CD4-positive, alpha-beta T cell treated with Interleukin-21 for 1 hour (primary cell): ENCODE measurements at regions not wholly inside any gene's neighbourhood (a gene's known extent, or its start where the extent isn't known, plus 50 kb on each side); places are given as distances from the start of the nearest gene placed in this dataset.

Experiments used
- DNase-seq: peaks from one replicate; pipeline ENCODE4 v3.0.0-alpha.2; 2020

DNA sequence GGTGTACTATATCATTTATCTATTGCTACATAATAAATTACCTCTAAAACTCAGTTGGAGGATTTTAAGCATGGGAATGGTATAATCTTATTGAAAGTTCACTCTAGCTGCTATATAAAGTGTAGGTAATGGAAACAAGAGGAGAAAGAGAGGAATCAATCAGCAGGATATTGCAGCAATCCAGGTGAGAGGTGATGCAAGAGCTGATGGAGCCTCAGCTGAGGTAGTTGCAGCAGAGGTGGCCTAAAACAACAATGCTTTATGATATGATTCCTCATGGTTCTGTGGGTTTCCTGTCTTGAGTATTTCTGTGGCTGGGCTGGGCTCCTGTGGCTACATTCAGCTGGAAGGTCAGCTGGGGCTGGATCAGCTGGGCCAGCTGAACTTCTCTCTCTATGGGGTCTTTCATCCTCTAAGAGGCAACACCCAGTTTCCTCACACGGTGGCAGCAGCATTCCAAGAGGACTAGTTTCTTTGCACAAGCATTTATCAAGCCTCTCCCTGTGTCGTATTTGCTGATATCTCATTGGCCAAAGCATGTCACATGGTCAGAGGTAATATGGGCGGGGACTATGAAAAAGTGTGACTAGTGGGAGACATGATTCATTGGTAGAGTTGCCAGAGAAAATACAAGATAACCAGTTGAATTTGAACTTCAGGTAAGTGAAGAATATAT, 135.4 kb upstream of the LARGE1 start:
- DNase-seq, result no peak

DNA sequence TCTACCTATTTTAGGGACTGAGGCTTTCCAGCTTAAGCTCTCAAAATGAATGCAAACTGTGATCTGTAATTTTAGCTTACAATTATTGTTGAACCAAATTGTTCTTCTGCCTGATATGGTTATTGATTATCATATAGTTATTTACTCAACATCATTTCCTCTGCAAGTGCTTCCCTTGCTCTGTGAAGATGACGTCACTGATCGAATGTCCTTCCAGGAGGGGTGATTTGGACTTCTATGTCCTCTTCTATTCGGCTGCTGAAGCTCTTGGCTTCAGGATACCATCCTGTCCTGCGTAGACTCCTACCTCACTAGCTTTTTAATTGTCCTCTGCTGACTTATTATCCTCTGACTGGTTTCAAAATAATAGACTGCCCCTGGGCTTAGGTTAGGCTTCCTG, 137.4 kb upstream of the LARGE1 start:
- DNase-seq, result no peak

DNA sequence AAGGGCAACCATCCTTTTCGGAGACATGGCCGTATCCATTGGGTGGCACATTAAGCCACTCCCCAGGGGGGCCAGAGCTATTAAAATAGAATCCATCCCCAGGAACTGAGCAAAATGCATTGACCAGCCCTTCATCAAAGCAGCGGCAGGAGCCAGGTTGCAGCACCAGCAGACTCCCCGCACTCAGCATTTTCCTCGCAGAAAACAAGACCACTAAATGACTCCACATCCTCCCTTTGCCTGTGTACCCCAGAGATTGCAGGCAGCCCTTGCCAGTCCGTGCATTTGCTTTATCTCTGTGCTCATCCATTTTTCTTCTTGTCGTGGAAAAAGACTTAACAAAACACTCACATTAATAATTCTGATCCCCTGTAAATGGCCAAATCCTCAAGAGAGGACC, 144.4 kb upstream of the LARGE1 start:
- DNase-seq, result no peak

DNA sequence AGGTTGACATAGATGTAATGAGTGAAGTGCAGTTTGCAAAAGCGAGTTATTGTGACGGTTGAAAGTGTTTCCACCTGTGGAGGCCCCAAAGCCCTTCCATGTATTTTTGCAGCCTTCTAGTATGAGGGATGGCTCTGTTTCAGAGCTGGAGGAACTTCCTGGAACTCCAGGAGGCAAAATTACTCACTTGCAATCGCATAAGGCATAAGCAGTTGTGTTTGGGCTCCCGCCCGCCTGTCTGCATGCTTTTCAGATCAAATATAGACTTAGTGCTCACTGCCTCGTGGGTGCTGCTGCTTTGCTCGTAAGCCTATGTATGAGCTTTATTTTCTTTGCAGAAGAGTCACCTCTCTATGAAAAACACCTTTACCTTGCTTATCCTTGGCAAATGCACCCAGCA, 146.8 kb upstream of the LARGE1 start:
- DNase-seq, result no peak

DNA sequence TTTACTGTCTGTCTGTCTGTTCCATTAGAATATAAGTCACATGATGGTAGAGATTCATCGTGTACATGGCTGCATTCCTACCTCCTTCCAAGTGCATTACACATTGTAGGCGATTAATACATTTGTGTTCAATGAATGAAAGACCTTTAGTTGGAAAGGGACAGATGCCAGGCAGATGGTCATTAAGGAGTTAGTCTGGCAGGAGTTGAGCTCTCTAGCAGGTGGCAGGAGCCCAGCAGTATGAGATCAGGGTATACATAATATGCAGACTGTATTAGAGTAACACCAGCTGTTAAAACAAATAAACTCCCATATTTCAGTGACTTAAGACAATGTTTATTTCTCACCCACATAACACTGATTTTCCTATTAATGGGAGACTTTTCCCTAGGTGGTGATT, 147.7 kb upstream of the LARGE1 start:
- no peak for DNase-seq

DNA sequence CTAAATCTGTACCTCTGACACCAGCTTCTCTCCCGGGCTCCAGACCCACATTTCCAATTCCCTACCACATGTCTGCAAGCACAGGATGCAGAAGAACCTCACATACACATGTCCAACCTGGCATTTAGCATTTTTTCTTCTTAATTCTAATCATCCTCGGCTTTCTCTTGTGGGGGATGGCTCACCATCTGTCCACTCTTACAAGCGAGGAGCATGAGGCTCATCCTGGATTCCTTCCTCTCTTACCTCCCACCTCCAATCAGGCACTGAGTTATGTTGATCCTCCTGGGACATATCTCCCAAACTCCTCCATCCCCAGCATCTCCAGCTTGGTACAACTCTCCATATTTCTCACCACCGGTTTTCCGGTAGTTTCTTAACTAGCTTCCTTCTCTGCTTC, 149.8 kb upstream of the LARGE1 start:
- no peak for DNase-seq

DNA sequence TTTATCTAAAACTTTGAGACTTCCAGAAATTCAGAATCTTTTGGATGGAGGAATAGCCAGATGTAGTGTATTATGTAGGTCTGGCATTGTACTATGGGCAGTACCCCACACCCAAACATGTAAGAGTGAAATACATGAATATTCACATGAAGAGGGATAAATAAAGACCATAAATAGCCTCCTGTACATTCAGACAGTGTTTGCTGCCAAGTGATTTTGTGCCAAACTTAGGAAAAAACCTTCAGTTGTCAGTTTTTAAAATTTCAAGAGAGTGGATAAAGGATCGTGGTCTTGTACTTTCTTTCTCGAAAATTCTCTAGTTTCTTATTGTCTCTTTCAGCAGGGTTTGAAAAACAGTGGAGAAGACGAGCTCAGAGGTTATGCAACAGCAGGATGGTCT, 150.3 kb upstream of the LARGE1 start:
- DNase-seq, result no peak

DNA sequence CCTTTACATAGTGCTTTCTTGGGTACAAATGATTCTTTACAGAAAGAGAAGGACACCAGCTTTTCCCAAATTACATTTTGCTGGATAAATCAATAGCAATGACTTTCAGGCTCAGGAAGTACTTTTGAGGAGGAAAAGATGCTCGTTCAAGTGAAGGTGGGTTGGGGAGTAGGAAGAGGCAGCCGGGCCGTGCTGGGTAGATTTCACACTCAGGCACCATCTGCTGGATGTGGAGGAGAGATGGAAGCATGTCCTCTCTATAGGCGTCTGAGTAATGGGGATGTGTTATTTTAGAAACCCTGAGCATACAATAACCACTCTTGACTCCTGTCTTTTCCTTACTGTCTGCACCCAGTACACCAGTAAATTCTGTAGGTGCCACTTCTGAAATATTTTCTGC, 152.3 kb upstream of the LARGE1 start:
- DNase-seq, result no peak

DNA sequence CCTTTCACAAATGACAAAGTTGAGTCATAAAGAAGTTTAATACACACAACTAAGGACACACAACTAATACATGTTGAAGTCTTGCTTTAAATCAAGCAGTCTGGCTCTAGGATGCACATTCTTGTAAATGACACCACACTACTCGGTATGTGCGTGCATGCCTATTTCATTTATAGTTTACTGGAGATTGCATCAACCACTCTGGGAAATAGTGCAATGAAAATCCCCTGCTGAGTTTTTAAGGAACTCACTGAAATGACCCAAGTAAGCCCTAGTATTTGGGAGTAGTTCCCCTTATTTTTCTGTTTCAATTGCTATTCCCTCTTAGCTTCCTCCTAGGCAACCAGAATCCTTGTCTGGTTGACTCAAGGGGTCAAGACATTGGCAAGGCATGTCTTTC, 160.2 kb upstream of the LARGE1 start:
- no peak for DNase-seq

DNA sequence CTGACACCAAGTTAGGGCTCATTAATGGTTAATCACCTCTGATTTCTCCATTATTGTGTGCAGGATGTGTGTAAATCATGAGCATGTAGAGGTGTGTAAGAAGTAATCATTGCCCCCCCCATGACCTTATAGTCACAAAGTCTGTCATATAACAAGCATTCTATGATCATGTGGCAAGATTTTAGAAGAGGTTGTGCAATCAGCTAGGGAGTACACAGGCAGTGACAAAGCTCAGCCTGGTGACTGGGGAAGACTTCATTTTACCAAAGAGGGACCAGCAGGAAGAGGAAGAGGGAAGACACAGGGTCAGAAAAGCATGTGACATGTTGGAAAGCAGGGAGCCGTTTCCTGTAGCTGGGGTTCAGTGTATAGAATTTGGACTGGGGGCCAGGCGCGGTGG, 176.5 kb upstream of the LARGE1 start:
- DNase-seq, result no peak

DNA sequence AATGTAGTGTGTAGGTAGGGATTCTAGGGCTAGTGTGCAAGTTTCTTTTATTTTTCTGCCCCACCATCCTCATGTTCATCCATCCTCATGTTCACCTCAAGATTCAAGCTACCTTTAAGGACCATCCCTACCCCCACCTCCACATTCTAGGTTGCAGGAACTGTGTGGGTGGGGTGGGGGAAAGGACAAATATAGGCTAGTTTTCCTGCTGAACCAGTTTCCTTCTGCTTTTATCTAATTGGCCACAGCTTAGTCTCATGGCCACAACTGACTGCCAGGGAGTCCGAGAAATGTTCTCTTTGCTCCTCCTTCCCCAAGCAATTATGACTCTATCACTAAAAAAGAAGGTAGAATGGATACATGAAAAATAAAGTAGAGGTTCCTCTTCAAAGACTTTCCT, 179.0 kb upstream of the LARGE1 start:
- no peak for DNase-seq

DNA sequence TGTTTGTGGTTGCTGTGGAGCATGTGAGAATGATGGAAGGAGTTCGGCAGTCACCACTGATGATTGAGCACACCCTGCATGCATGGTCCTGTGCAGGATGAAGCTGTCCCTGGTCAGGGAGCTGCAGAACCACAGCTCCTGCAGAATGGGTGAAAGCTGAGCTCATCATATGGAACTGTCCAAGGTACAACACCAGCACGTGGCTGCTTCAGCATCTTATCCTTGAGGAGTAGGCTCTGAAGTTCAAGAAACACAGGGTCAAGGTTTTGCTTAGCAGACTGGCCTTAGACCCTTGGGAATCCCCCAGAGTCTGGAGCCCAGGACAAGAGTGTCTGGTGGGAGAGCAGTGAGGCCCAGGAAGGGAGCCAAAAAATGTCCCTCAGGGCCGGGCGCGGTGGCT, 182.4 kb upstream of the LARGE1 start:
- DNase-seq, result no peak

DNA sequence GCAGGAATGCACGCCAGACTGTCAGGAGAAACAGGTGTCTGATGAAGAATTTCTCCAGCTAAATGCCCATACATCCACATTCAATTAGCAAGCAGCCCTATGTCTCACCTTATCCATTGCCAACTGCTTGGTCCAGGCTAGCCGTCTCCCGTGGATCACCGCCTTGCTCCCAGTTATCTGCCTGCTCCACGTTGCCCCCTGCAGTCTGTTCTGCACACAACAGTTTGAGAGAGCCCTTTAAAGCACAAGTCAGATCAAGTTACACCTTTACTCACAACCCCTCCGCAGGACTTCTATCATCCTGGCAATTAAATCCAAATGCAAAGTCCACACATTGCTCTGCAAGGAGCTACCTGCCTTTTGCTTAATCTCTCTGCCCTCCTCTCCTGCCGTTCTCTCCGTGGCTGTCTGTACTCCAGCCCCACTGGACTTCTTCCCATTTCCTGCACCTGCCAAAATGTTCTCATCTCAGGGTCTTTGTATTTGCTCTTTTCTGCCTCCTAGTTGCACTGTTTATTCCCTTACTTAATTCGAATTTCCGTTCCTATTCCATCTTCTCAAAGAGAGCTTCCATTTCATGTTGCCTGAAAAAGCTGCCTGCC, 185.3 kb upstream of the LARGE1 start:
- peak; percentile 4 for DNase-seq

DNA sequence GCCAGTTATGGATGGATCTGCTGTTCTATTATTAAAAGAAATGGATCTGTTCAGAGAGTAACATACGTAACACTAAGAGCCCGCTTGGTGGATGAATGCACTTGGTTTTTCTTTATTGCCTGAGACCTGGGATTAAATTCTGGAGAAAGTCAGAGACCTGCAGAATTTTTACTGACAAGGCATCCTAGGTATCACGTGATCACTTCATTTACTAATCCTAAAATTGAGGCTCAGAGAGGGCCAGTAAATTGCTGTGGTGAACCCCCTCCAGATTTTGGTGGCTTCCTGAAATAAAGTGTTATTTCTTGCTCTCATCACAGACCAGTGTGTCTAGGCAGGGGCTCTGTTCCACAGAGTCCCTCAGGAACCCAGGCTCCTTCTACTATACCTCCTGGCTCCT, 187.9 kb upstream of the LARGE1 start:
- DNase-seq, result no peak

DNA sequence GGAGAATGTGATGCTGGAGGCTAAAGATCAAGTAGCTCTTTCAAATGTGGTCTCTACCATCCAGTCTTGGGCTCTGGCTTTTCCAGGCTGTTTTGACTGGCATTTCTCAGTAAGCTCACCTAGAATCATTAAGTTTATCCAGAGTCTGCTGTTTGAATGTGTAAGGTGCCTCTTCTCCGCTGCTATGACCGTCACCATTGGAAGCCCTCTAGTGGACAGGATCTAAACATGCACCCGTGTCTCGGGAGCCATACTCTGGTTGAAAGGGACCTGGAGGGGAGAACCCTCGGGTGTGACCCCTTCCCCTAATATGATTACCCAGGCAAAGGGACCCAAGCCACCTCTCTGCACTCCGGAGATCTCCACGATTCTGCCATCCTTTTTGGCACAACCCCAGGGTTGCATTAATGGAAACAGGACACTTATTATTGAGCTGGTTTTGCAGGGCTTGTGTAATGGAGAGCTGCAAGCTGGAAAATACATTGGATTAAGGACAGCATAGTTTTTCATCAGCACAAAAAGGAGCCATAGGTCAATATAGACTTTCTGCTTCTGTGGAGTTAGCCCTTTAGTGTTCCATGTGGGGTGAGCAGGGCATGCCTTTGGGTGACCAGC, 191.0 kb upstream of the LARGE1 start:
- DNase-seq, result no peak

DNA sequence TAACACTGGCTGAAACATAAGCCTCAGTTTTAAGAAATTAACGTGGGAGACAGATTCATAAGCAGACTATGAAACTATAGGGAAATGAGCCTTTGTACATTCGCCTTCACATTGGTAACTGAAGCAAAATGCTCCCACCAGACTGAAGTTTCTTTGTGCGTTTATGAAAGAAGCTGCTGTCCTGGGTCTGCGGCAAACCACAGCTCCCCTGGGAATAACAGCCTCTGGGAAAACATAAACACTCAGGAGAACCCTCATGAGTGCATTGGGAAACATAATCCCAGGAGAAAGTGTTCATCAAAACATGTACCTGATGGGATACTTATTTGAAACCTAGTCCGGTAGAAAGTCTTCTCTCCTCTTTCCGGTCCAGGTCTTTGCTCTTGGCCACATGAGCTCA, 193.1 kb upstream of the LARGE1 start:
- no peak for DNase-seq

DNA sequence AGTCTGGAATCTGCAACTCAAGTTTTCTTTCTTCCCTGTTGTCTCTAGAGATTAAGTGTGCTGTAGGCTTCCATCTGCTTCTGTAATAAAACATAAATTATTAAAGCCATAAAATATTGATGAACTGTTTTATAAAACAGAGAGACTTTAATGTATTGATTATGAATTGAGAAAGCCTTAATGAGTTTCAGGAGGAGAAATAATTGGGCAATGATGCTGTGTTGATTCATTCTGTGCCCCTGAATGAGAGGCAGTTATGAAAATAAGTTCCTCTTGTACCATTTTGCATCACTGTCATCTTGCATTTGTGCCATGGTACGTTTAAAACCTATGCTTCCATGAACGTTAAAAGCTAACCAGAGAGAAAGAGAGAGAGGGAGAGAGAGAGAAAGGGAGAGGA, 194.1 kb upstream of the LARGE1 start:
- DNase-seq, result no peak

DNA sequence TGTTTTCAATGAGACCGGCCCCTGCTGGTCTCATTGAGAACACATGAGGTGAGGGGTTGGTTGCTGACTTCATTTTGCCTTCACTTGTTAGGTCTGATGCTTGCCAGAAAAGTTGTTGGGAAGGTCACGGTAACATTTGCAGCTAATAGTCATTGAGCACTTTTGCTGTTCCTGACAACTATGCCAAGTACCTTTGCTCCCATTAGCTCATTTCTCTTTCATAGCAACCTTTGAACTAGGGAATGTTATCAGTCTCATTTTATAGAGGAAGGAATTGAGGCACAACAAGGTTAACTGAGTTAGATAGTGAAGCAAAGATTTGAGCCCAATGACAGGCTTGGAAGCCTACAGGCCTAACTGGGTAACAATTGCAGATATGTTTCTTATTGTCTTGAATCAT, 195.4 kb upstream of the LARGE1 start:
- no peak for DNase-seq

DNA sequence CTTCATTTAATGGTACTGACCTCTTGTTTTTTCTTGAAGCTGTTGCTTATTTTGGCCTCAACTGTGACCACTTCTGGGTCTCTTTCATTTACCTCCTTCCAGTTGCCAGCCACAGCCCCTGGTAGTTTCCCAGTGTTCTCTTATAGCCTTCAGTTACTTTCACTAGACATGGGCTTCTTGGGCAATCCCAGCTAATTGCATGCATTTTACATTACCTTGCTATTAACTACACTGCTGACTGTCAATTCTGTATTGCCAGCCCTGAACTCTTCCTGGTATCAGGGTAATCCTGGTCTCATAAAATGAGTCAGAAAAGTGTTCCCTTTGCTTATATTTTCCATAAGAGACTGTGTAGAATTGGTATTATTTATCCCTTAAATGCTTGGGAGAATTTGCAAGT, 195.8 kb upstream of the LARGE1 start:
- DNase-seq, result no peak

DNA sequence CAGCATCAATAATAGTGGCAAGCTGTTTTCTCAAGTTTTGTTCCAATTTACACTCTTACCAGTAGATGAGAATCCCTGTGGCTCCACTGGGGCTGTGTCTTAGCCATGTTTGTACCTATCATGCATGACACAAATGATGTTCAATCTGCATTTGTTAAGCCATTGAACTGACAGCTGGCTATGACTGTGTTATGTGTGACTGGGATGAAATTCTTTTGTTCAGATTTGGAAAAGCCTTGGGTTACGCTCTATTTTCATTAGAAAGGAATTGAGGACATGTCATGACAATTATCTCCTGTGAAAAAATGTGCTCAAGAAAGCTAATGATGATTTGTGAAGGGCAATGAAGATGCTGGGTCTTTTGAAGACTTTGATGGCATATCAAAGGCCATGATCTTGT, 201.8 kb upstream of the LARGE1 start:
- DNase-seq, result no peak

DNA sequence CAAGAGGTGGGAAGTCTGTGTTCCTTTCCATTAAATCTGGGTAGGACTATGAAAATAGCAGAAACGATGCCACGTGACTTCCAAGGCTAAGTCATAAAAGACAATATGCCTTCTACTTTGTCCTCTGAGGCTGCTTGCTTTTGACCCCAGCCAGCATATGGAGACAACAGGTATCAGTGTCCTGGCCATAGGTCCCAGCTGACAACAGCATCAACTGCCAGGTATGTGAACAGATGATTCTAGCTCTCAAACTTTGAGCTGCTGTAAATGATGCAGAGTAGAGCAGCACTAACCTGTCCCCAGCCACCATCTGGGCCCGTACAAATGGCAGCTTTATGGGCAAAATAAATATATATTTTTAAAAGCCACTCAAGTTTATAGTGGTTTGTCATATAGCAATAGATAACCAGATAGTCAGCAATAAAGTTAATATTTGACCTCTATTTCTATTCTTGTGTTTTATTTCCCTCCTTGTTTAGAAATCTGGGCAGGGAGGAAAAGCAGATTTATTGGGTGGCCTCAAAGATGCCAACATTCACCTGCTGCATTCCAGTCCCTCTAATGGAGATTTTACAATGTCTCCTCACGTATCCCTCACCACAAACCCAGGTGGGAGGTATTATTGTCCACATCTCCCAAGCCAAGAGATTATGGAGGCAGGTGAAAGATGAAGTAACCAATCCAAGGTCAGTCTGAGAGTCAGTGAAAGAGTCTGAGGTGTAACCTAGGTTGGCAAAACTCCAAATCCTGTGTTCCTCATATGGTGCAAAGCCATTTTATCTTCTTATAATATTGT, 209.6 kb upstream of the LARGE1 start:
- DNase-seq, result no peak

DNA sequence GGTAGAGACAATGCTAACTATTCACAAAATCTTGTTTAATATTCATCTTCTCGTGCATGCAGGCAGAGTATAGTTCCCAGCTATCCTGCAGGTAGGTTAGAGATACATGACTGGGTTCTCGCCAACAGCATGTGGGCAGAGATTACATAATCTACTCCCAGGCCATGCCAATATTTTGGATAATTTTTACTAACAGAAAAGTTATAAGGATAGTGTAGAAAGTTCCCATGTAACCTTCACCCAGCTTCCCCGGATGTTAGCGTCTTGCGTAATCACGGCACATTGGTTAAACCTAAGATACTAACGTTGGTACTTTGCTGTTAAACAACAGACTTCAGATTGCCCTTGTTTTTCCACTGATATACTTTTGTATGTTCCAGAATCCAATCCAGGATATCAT, 215.5 kb upstream of the LARGE1 start:
- no peak for DNase-seq

DNA sequence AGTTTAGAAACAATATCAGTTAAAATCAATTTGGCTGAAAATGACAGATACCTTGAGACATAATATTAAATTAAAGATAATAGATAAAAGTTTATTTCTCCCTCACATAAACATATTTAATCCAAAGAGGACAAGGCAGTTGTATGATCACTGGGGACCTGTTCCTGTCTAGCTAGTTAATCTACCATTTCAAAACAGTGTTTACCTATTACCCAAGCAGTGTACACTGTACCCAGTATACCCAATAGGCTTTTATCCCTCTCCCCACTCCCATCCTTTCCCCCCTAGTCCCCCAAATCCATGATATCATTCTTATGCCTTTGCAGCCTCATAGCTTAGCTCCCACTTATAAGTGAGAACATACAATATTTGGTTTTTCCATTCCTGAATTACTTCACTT, 229.7 kb upstream of the LARGE1 start:
- DNase-seq, result no peak

DNA sequence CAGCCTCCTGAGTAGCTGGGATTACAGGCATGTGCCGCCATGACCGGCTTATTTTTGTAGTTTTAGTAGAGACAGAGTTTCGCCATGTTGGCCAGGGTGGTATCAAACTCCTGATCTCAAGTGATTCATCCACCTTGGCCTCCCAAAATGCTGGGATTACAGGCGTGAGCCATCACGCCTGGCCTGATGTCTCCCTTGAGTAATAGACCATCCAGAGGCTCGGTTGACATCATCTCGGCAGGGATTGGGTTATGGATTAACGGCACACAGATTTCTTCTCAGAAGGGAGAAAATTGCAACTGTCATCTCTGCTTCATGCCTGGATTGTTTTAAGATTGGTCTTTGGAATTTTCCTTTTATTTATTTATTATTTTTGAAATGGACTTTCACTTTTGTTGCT, 239.2 kb upstream of the LARGE1 start:
- no peak for DNase-seq
